ENCODE measurements at regions not wholly inside any gene's neighbourhood (a gene's known extent, or its start where the extent isn't known, plus 50 kb on each side); places are given as distances from the start of the nearest gene placed in this dataset.

GRCh38 chr21:39061766-39062165 is 121.5 kb downstream of the PSMG1 start:
- H3K9me3 Mint-ChIP-seq = peaks cover 11 to 17% of the 10 kb centered on the region in 2 experiments
- Histone ChIP-seq H3K27ac (ENCODE audit: insufficient read length, low read depth, low read length) (no peak overlapping the region), H3K14ac (ENCODE audit: insufficient read depth, low read length) (no peak overlapping the region), H3K4me1 (ENCODE audit: insufficient read depth, low read length) (no peaks in the 10 kb centered on the region), H3T11ph (ENCODE audit: low read length) (no peak overlapping the region), H3K79me2 (ENCODE audit: insufficient read depth, low read length) (no peaks in the 10 kb centered on the region), H3K23me2 (ENCODE audit: insufficient read length, low read depth, low read length, poor library complexity, severe bottlenecking) (no peaks in the 10 kb centered on the region), H2BK120ac (ENCODE audit: low read depth, low read length, poor library complexity, severe bottlenecking) (no peak overlapping the region), H3K4me2 (ENCODE audit: insufficient read depth, insufficient read length, low read length) (no peak overlapping the region), H2BK15ac (ENCODE audit: low read depth, low read length) (no peak overlapping the region), H3K9ac (ENCODE audit: extremely low read depth, insufficient read length, low read length) (no peak overlapping the region), H2BK5ac (ENCODE audit: insufficient read length, low read length) (no peak overlapping the region), H3K23ac (ENCODE audit: insufficient read length, low read depth, low read length) (no peak overlapping the region), H4K5ac (ENCODE audit: insufficient read length, low read depth, low read length) (no peak overlapping the region), H3K18ac (ENCODE audit: insufficient read length, low read depth, low read length) (no peak overlapping the region), H2BK20ac (ENCODE audit: low read depth, low read length, poor library complexity, severe bottlenecking) (no peak overlapping the region), H3K9me3 (ENCODE audit: control insufficient read depth, low read depth, low read length) (no peaks in the 10 kb centered on the region), H2AFZ (ENCODE audit: low read length) (no peak overlapping the region), H4K8ac (replicated peaks; ENCODE audit: insufficient read length, low read depth, low read length) (no peak overlapping the region), H3K4ac (ENCODE audit: low read depth, low read length) (no peak overlapping the region), H3K56ac (ENCODE audit: insufficient read length, low read depth, low read length) (no peak overlapping the region), H2AK5ac (ENCODE audit: insufficient read length, low read length) (no peak overlapping the region), H3K27me3 (ENCODE audit: insufficient read depth, low read length) (no peaks in the 10 kb centered on the region), H3K79me1 (ENCODE audit: insufficient read depth, low read depth, low read length, poor library complexity, severe bottlenecking) (no peaks in the 10 kb centered on the region), H4K20me1 (ENCODE audit: control insufficient read depth, insufficient read depth, insufficient read length) (no peaks in the 10 kb centered on the region), H2BK12ac (ENCODE audit: insufficient read length, low read depth, low read length) (no peak overlapping the region), H4K91ac (ENCODE audit: insufficient read length, low read depth, low read length) (no peak overlapping the region)
- TF ChIP-seq, protein P1, sequence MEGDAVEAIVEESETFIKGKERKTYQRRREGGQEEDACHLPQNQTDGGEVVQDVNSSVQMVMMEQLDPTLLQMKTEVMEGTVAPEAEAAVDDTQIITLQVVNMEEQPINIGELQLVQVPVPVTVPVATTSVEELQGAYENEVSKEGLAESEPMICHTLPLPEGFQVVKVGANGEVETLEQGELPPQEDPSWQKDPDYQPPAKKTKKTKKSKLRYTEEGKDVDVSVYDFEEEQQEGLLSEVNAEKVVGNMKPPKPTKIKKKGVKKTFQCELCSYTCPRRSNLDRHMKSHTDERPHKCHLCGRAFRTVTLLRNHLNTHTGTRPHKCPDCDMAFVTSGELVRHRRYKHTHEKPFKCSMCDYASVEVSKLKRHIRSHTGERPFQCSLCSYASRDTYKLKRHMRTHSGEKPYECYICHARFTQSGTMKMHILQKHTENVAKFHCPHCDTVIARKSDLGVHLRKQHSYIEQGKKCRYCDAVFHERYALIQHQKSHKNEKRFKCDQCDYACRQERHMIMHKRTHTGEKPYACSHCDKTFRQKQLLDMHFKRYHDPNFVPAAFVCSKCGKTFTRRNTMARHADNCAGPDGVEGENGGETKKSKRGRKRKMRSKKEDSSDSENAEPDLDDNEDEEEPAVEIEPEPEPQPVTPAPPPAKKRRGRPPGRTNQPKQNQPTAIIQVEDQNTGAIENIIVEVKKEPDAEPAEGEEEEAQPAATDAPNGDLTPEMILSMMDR (conservative IDR thresholded peaks at IDR 0.05) = no peak
- H3K27ac Mint-ChIP-seq = no peak overlapping the region
- no peaks in the 10 kb centered on the region; the same call in 1 of the 2 replicates for H3K27me3 Mint-ChIP-seq (ENCODE audit: low read depth)
- peaks cover 6 to 9% of the 10 kb centered on the region in 2 experiments; a peak in 3 of 4 replicates for H3K4me1 Mint-ChIP-seq
- WGBS (ENCODE audit: extremely low coverage, insufficient read length, low lambda C conversion rate) = no CpG with 5 or more reads among the region's 10 CpGs
- H3K36me3 Mint-ChIP-seq (ENCODE audit: insufficient read depth in 1 of 3, low read depth in 3 of 3) = peaks cover 4 to 13% (median 5%) of the 10 kb centered on the region in 3 experiments; a peak in 6 of 7 replicates
- no peak overlapping the region for H3K4me3 Mint-ChIP-seq
- no peak for DNase-seq
